Retinal pigment epithelial cell (primary cell): ENCODE measurements at regions not wholly inside any gene's neighbourhood (a gene's known extent, or its start where the extent isn't known, plus 50 kb on each side); places are given as distances from the start of the nearest gene placed in this dataset.
A peak's percentile ranks its signal among the peaks of the same experiment; 100 is the strongest.

Experiments
- DNase-seq: peaks from one replicate; pipeline ENCODE4 v3.0.0-alpha.2; 2010; ENCODE audit warnings: low read depth
- H3K4me3 ChIP-seq: 2 replicates; pipeline ENCODE4 v1.5.1; 2011; ENCODE audit warnings: mild to moderate bottlenecking, low read length, control low read depth, moderate library complexity
- CTCF ChIP-seq: conservative IDR thresholded peaks from 2 replicates; pipeline ENCODE4 v1.5.1; 2011; ENCODE audit warnings: low read depth, low read length, control low read depth, inconsistent platforms

GRCh38 chr21:28789523-28789922, 203.2 kb downstream of the LTN1 start:
- H3K4me3 ChIP-seq: no peak overlapping the region
- no peak for DNase-seq
- TF ChIP-seq CTCF: no peak

- no peak overlapping the region for H3K4me3 ChIP-seq
- no peak for TF ChIP-seq CTCF
- no peak for DNase-seq
These were observed 204.6 kb downstream of the LTN1 start for GRCh38 chr21:28788030-28788429.

GRCh38 chr21:28783641-28784185, 209.0 kb downstream of the LTN1 start:
- no peak for DNase-seq
- H3K4me3 ChIP-seq: no peak overlapping the region
- no peak for TF ChIP-seq CTCF

- no peak for DNase-seq
- peak; percentile 69 for TF ChIP-seq CTCF
- H3K4me3 ChIP-seq: no peak overlapping the region
These were observed 210.9 kb downstream of the LTN1 start for GRCh38 chr21:28781602-28782276.

GRCh38 chr21:28779914-28780313, 212.8 kb downstream of the LTN1 start:
- H3K4me3 ChIP-seq: no peak overlapping the region
- TF ChIP-seq CTCF: no peak
- no peak for DNase-seq

GRCh38 chr21:28776251-28776650, 216.4 kb downstream of the LTN1 start:
- TF ChIP-seq CTCF: no peak
- no peak overlapping the region for H3K4me3 ChIP-seq
- DNase-seq: no peak

GRCh38 chr21:28775071-28775470, 217.6 kb downstream of the LTN1 start:
- no peak for DNase-seq
- TF ChIP-seq CTCF: no peak
- no peak overlapping the region for H3K4me3 ChIP-seq
